GM13977 (cell line): ENCODE measurements at regions not wholly inside any gene's neighbourhood (a gene's known extent, or its start where the extent isn't known, plus 50 kb on each side); places are given as distances from the start of the nearest gene placed in this dataset.

ENCODE experiments used
- DNase-seq: peaks from one replicate; pipeline ENCODE4 v3.0.0; 2012; ENCODE audit warnings: low spot score
- in situ Hi-C: fragments of 300-500 bp; cut with MboI; formaldehyde crosslinking; loops from one replicate; pipeline ENCODE4 v1.12.0; 2022; ENCODE audit warnings: low sequenced_read_pairs, low pct_unique_long_range_greater_than_20kb, mixed read lengths, inconsistent platforms; ENCODE audit not compliant: unreplicated experiment
- TF ChIP-seq, protein P1 (sequence below): IDR thresholded peaks from 2 replicates; pipeline ENCODE4 v1.5.1; 2012; ENCODE audit warnings: mild to moderate bottlenecking, control low read depth; ENCODE audit not compliant: insufficient read depth; ENCODE audit errors: extremely low read depth, missing control alignments

DNA sequence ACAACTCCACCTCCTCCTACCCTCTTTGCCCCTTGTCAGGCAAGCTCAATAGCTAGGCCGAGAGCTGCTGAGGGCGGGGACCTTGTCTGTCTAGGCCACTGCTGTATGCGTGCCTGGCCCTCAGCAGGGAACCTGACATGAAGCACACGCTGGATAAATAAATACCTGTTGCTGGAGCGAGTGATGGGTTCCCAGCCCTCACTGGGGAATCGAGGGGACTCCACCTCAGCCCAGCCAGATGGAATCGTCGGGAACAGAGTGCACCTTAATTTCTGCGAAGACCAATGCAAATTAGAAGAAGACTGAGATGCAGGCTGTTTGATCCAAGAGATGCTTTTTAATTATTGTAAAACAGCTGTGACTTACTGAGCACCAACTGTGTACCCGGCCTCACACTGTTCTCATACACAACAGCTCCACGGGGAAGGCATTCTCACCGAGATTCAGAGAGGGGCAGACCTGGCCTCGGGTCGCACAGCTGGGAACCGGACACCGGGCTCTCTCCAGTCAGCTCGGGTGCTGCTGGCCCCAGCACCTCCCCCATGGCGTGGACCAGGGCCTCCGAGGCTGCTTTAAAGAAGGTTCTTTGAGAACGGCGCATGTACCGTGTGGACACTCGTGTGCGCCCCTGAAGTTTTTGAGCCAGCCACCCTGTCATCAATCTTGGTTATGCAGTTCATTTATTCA, 109.7 kb upstream of the IER5L start:
- in situ Hi-C loops, result no loop called here
- DNase-seq, result no peak
- TF ChIP-seq, protein P1, sequence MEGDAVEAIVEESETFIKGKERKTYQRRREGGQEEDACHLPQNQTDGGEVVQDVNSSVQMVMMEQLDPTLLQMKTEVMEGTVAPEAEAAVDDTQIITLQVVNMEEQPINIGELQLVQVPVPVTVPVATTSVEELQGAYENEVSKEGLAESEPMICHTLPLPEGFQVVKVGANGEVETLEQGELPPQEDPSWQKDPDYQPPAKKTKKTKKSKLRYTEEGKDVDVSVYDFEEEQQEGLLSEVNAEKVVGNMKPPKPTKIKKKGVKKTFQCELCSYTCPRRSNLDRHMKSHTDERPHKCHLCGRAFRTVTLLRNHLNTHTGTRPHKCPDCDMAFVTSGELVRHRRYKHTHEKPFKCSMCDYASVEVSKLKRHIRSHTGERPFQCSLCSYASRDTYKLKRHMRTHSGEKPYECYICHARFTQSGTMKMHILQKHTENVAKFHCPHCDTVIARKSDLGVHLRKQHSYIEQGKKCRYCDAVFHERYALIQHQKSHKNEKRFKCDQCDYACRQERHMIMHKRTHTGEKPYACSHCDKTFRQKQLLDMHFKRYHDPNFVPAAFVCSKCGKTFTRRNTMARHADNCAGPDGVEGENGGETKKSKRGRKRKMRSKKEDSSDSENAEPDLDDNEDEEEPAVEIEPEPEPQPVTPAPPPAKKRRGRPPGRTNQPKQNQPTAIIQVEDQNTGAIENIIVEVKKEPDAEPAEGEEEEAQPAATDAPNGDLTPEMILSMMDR, result no peak

GRCh38 chr9:129285979-129286772, 108.1 kb upstream of the IER5L start:
- TF ChIP-seq, protein P1, result no peak
- no peak for DNase-seq
- in situ Hi-C loops, result no loop called here

- in situ Hi-C loops, result no loop called here
- TF ChIP-seq, protein P1, result no peak
- DNase-seq, result no peak
Observed at GRCh38 chr9:129285382-129285781, 107.3 kb upstream of the IER5L start.

DNA sequence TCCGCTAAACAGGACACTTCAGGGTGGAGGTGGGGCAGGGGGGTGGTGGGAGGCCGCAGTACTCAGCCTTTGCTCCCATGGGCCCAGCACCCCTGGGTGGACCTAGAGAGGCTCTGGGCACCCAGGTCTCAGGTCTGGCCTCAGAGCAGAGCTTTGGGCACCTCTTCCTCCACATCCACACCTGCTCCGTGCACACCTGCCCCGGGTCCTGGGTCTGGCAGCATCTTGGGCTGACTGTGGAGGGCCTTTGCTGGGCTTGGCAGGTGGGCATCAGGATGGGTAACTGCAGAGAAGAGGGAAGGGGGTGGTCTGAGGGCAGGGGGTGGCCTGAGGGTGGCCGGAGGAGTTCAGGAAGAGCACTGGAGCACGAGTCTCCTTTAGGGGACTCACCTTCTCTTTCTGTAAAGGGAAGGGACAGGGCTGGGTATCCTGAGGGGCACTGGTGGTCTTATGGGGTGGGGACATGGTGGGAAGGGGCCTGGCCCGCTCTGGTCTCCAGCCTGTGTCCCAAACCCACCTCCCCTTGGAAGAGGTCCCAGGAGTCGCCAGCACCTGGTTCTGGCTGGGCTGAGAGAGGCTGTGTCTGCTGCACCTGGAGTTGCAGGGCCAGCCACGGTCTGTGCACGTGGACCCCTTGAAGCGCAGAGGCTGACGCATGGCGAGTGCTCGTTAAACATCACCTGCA, 106.7 kb upstream of the IER5L start:
- TF ChIP-seq, protein P1, result no peak
- peak; percentile 9 for DNase-seq
- in situ Hi-C loops, result no loop called here

- in situ Hi-C loops, result no loop called here
- no peak for DNase-seq
- TF ChIP-seq, protein P1, result no peak
Observed at GRCh38 chr9:129283705-129284606, 105.9 kb upstream of the IER5L start.

DNA sequence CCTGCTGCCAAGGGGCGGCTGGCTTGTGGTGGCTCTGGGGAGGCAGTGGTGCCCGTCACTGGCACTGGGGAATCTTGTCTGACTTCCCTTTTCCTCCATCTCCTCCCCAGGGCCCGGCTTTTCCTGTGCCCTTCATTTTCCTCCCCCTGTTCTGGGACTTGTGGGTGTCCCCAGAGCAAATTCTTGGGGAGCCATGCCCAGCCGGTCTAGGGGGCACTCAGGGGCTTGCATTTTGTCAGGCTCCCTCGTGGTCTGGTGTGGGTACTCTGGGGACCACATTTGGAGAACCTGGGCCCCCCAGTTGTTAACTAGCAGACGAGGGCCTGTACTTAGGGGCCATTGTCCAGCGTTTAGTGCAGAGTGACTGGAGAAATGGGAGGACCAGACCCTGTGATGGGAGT, 105.2 kb upstream of the IER5L start:
- TF ChIP-seq, protein P1, result no peak
- DNase-seq, result no peak
- in situ Hi-C loops, result no loop called here
